SKM-1 treated with dmso at 0.1 percent for 144 hours (cell line): ENCODE measurements at regions not wholly inside any gene's neighbourhood (a gene's known extent, or its start where the extent isn't known, plus 50 kb on each side); places are given as distances from the start of the nearest gene placed in this dataset.
"Not testable (repeated sequence)": the region's sequence is repeated elsewhere in the genome, so short reads cannot be mapped to it uniquely, and the experiment has no call there.

Experiments used
- DNase-seq: peaks from one replicate; lab custom pipeline; 2025; ENCODE audit not compliant: unreplicated experiment; lab: John Stamatoyannopoulos, UW

DNA sequence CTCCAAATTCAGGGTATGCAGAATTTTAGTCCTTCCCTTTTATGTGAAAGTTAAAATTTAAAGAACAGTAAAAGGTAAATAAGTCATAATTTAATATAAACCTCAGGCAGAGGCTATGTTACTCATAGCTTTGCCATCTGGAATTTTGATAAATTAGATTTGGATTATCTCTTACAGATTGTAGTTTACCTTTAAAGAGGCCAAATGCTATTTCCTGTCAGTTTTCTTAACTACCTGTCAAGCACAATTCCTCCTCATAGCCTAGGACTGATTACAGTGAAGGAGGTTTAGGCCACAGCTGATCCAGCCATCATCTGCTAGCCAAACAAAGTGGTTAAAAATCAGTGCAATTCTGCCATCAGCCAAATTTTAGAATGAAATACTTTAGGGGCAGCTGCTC, 128.1 kb downstream of the MFAP3L start:
- DNase-seq, result no peak

DNA sequence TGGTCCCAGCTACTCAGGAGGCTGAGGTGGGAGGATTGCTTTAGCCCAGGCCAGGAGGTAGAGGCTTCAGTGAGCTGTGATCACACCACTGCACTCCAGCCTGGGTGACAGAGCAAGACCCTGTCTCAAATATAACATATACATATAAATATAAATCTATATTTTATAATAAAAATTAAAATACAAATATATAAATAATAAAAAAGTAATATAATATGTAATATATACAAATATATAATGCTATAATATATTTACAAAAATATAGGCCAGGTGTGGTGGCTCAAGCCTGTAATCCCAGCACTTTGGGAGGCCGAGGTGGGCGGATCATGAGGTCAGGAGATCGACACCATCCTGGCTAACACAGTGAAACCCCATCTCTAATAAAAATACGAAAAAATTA, 131.4 kb downstream of the MFAP3L start:
- not testable (repeated sequence) for DNase-seq

DNA sequence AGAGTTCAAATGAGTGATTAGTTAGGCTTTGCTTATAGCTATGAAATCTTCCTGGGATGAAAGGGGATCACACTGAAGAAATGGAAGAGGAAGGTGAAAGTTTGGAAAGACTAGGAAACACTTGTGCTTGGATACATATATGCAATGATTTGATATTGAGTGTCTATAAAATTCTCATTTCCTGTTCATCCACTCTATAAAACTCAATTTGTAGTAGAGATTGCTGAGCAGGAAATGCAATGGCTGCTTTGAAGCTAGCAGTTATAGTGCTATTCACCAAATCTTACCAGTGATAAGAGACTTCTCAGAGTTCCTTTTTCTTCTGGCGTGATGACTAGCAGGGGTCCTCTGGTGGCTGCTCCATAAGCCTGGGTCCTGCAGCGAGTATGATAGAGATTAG, 128.1 kb upstream of the HPF1 start:
- no peak for DNase-seq

DNA sequence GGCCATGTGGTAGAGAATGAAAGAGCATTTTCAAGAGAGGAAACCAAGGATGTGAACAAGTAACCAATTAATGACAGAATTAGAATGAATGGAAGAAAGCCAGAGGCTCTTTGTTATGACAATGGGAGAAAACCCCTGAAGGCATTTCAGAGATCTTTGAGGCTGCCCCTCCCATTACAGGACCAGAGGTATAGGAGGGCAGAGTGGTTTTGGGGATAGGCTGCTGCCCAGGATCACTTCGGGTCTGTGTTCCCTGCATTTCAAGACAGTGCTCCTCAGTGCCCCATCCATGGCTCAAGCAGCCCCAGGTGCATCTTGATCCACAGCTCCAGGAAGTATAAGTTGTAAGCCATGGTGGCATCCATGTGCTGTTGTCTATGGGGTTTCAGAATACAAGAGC, 124.0 kb upstream of the HPF1 start:
- no peak for DNase-seq

DNA sequence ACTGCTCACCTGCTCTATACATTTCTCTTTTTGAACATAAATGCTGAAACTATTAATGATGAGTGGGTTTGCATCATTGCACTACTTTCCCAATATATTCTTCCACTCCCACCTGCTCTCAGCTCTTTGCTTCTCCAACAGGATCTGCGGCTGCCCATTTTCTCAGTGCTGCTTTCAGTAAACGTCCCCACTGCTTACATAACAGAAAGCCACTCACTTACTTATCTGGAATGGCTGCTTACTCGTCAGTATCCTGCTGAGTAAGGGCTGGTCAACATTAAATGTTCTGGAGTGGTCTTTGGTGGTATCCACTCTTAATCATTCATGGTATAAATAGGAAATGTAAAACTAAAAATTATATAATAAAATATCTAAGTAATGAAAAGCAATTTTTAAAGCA, 112.8 kb upstream of the HPF1 start:
- DNase-seq, result no peak

DNA sequence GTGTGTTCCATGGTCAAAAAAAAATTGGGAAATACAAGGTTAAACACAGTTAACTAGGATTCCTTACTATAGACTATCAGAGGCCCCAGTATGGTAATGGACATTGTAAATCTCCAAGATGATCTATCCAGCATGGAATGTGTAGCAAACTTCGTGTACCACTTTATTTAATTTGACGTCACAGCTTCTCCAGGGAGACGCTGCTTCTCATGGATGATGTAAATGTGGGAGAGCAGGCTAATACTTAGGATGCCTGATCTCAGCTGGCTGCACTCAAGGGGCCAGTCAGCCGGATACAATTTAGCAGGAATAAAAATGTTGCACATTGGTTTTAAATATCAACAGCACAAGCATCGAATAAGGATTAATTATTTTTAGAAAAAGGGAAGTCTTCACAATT, 111.7 kb upstream of the HPF1 start:
- no peak for DNase-seq

DNA sequence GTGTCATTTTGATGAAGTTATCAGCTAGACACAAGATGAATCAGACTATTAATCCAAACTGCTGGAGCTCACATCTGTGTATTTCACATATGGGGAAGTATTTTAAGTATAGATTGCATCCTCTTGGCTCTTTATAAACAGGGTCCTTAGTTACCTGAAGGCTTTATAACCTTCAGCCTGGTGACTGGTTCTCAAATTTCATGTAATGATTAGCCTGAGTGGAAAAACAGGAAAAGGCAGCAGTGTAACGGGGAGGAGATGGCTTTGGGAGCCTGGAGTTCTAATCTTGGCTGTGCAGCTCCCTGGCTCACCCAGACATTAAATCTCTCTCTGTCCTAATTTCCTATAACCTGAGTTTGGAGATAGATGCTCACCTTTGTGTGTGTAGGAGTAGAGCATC, 103.8 kb upstream of the HPF1 start:
- DNase-seq, result no peak

DNA sequence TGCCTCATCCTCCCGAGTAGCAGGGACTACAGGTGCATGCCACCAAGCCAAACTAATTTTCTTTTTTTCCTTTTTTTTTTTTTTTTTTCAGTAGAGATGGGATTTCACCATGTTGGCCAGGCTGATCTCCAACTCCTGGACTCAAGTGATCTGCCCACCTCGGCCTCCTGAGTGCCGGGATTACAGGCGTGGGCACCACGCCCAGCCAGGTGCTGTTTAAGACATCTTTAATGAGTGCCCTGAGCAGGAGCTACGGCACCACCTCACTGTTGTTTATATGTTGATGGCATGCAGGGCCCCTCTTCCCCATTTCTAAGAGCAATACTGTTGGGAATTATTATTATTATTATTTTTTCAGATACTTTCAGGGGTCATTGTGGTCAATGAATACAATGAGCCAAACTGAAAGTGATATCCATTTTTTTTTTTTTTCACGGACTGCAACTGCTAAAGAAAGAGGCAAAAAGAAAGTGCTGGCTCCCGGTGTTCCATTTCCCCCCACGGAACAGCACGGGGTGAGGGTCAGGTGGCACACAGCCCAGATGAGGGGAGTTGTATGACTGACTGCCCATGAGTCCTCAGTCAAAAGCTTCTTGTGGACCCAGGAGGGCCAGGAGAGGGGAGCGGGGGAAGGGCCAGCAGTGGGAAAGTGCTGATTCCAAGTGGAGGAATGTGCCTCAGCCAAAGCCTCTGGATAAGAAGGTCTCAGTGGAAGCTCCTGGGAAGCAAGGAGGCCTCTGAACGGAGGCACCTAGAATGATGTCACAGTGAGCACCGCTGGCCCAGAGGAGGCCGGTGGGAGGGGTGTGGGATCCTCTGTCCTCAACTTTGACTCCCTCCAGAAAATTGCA, 101.8 kb upstream of the HPF1 start:
- DNase-seq, result no peak

DNA sequence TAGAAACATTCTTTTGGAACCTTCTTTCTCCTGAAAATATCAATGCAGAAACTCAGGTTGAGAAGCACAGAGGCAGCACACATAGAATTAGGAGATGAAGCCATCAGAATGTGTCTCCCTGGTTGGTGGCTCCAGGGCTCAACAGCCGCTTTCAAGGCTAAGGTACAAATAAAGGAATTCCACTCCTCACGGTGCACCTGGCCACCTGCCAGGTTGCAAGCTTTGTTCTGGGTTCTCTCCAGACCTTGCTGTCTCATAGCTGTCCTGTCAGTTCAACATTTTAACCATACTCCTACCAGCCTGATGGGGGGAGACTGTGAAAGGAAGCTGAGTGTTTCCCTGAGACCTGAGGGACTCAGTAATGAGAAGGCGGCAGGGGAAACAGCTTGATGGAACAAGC, 96.3 kb upstream of the HPF1 start:
- DNase-seq, result no peak

DNA sequence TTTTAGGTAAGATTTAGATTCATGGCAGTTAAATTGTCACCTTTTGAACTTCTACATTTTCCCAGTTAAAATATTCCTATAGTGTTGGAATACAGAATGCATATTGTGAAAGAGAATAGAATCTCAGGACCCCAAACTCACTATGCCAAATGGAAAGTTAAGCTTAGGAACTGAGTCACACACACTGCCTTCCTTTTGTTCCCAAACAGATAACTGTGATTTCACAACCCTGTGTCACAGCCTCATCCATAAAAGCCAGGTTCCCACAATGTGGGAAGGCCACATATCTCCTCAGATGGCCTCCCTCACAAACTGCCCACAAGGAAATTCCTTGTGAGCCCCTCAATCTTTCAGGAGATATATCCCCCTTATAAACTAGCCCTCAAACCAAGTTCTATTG, 94.7 kb upstream of the HPF1 start:
- no peak for DNase-seq

DNA sequence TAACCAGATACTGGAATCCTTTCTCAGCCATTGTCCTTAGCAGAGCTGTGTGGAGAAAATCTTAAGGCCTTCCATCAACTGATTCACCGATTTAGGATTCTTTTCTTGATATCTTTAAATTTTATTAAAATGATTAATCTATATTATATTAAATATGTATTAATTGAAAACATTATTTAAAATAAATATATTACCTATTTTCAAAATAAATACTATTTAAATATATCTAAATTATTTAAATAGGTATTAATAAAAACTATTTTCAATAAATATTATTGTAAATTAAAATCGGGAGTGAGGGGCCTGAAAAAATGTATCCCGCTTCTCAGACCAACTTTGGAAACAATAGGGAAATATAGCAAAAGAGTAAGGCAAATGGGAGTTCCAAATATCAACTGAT, 94.0 kb upstream of the HPF1 start:
- DNase-seq, result no peak

DNA sequence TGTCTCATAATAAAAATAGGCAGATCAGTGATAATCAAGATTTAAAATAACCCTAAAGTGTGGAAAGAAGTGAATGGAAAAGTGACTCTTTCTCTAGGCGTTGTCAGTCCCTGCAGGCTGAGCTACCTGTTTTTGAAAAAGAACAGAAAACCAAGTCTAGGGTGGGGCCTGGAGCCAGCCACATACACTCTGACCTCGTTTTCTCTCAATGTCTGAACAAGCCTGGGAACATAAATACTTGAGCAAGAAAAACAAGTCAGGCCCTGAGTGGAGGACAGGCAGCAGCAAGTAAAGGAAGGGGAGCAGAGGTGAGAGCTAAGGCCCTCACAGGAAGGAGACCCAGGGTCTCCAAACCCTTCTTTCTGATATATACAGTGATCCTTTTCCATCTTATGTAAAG, 91.7 kb upstream of the HPF1 start:
- no peak for DNase-seq

DNA sequence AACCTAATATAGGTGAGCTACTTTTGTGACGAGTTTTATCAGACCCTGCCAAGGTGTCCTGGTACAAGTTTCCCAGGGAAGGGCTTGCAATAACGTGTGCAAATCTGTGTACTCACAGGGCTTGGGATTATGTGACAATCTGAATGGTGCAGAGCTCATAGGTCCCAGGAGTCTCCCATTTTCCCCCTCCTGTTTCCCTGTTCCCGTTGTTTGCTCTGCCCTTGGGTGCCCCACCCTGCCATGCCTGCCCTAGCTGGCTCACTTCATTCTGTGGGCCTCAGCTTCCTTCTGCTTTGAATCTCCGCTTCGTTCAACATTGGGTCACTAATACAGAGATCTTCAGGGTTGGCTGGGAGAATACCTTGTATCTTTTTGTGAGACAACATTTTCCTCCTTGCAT, 90.3 kb upstream of the HPF1 start:
- no peak for DNase-seq

DNA sequence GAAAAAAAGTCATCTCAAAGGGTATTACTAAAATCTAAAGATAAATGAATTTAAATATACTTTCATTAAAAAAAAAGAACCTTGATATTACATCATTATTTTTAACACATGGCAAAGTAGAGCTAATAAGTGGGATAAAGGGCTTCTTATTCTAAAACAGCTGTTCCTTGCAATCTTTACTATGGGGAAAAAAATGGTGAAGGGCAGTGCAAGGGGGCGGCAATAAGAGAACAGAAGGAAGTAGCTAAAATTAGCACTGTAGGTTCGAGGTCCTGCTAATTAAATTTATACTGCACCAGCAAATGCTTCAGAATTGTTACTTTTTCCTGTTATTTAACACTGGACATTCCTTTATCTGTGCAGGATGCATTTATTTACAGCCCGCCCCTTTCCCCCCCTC, 89.4 kb upstream of the HPF1 start:
- no peak for DNase-seq

DNA sequence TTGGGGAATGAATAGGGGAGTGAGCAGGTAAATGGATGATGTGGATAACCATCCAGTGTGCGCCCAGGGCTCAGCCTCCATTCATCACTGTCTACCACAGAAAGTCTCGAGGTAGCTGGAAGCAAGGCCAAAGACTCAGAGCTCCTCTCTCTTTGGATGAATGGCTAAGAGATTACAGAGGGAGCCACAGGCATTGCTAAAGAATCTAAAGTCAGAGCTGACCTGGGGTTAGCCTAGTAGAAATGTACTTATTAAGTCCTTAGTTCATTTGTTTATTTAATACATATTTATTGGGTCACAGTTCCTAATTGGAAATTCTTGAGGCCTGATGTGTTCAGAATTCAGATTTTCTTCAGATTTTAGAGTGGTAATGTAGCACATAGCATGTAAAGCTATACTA, 88.7 kb upstream of the HPF1 start:
- no peak for DNase-seq

DNA sequence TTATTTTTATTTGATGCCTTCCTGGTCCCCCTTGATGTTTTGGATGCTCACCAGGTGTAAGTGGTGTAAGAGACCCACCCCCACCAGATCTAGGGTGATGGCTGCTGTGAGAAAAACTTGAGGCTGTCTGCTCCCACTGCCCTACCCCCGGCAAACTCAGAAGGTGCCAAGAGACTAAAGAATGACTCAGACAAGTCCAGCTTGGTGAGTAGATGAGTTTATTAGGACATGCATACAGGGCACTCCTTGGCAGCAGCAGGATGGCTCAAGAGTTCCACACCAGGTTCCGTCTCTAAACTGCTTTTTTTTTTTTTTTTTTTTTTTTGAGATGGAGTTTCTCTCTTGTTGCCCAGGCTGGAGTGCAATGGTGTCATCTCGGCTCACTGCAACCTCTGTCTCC, 84.0 kb upstream of the HPF1 start:
- DNase-seq, result no peak

DNA sequence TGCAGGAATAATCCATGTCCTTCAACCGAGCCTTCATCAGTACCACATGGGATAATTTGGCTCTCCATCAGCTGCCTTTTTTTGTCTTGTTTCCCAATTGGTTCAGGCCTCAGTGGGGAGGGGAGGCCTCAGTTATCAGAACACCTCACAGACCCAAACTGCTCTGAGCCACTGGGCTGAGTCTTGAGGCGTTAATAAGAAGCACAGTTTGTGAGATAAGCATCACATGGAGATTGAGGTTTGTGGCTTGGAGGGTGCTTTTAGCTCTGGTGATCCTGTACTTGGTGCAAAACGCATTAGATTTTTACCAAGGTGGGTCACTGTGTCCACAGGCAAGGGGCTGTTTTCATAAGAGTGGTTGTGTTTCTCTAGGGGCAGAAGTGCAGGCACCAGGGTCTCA, 82.8 kb upstream of the HPF1 start:
- DNase-seq, result no peak

DNA sequence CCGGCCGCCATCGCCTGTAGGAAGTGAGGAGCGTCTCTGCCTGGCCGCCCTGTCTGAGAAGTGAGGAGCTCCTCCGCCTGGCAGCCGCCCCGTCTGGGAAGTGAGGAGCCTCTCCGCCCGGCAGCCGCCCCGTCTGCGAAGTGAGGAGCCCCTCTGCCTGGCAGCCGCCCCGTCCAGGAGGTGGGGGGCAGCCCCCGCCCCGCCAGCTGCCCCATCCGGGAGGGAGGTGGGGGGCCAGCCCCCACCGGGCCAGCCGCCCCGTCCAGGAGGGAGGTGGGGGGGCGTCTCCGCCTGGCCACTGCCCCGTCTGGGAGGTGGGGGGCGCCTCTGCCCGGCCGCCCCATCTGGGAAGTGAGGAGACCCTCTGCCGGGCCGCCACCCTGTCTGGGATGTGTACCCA, 70.6 kb upstream of the HPF1 start:
- not testable (repeated sequence) for DNase-seq

DNA sequence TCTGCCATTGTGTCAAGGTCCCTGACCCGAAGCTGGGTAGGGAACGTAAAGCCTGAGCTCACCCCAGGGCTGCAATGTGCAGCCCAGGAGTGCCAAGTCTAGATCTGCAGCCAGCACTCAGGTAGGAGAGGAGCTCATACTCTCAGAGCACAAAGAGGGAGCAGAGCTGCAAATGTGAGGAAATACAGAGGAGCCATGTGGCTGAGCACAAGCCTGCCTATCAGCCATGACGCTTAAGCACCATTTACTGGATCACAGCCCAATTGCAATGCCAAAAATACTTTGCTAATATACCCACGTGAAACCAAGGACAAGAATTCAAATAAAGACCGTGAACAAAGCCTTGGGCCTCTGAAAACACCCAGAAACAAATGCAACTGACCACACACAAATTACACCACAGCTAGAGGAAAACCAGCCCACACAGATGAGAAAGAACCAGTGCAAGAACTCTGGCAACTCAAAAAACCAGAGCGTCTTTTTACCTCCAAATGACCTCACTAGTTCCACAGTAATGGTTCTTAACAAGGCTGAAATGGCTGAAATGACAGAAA, 69.0 kb upstream of the HPF1 start:
- no peak for DNase-seq

DNA sequence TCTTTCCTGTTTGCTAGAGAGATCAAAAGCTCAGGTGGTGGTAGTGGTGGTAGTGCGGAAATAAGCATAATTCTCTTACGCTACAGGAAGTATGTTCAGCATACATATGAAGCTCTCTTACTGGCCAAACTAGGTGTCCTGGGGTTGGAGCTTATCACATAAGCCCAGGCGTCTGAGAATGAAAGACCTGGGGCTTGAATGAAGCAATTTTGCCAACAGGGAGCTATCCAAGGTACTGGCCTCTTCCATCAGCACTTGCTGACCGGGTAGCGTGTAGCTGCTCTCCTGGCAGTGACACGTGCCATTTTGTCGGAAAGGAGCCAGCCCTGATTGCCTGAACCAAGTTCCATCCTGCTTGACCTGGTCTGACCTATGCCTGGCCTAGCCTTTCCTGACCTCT, 65.9 kb upstream of the HPF1 start:
- no peak for DNase-seq

DNA sequence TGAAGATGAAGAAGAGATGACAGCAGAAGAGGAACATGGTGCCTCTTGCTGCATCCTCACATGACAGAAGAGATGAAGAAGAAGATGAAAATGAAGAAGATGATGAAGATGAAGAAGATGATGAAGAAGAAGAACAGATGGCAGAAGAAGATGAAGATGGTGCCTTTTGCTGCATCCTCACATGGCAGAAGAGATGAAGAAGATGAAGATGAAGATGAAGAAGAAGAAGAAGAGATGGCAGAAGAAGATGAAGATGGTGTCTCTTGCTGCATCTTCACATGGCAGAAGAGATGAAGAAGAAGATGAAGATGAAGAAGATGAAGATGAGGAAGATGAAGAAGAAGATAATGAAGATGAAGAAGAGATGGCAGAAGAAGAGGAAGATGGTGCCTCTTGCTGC, 63.7 kb upstream of the HPF1 start:
- DNase-seq, result no peak

DNA sequence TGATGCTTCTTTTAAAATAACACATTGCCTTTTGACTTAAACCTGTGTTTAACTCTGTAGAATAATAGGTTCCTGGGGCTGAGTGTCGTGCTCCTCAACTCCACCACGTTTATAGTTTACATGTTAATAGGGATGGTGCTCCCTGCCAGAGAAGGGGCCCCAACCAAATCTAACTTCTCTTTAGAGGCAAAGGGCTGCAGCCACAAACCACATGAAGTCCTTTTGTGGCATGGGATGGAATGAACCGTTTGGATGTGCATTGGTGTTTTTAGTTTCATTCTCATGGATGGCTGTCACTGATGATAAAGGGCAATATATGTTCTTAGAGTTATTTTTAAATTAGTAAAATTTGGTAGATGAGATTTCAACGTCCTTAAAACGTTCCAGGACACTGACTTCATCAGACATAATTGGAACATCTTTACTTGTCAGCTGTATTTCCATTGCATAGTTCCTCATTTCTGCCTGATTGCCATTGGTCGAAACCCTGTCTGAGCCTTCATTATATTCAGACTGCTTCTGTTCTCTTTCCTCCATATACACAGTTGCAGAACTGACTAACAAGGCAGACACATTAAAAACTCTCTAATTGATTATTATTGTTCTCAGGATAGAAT, 60.4 kb upstream of the HPF1 start:
- DNase-seq, result no peak

DNA sequence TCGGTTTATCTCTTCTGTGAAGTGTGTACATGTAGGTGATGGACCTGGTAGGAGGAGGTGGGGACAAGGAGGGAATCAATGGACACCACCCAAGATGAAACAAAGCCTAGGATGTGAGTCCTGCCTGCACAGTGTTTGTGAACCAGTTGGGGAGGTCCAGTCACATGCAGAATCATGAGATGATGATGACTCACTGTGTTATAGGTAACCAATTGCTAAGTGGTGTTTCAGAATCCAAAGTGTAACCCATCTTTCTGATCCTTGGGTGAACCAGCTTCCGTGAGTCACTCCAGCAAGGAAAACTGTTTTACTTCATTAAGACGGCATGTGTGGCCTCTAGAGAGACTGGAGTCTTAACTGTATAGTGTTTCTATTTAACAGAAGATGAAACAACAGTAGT, 57.9 kb upstream of the HPF1 start:
- DNase-seq, result no peak
